CD14-positive monocyte (primary cell): ENCODE measurements at regions not wholly inside any gene's neighbourhood (a gene's known extent, or its start where the extent isn't known, plus 50 kb on each side); places are given as distances from the start of the nearest gene placed in this dataset.

Experiments
- DNase-seq, 3 donors: peaks; one replicate each; pipeline ENCODE4 v3.0.0-alpha.2; 2011 to 2022
- H2AFZ ChIP-seq: 2 replicates; pipeline ENCODE4 v1.6.0; 2012; ENCODE audit warnings: mild to moderate bottlenecking, low read depth, low read length, inconsistent platforms; ENCODE audit not compliant: insufficient read depth, poor library complexity, severe bottlenecking
- H3K27ac ChIP-seq, 2 donors: 1 replicate in 1 of 2; 2 replicates in 1 of 2; pipeline ENCODE4 v1.5.1; 2012 to 2013; ENCODE audit warnings: low read length in 2 of 2, control low read depth in 1 of 2, inconsistent platforms in 1 of 2, low read depth in 1 of 2, mild to moderate bottlenecking in 1 of 2
- H3K27me3 ChIP-seq, 2 donors: one replicate each; pipeline versions ENCODE4 v1.6.0 to v1.6.1; 2011 to 2013; ENCODE audit warnings: low read length in 2 of 2; ENCODE audit not compliant: control insufficient read depth in 2 of 2, insufficient read depth in 2 of 2
- H3K36me3 ChIP-seq, 2 donors: replicated peaks in 1 of 2; 1 replicate in 1 of 2; 2 replicates in 1 of 2; pipeline versions ENCODE4 v1.5.1 to v1.6.1; 2012 to 2013; ENCODE audit warnings: low read length in 2 of 2, control low read depth in 1 of 2, inconsistent platforms in 1 of 2, mild to moderate bottlenecking in 1 of 2; ENCODE audit not compliant: insufficient read depth in 2 of 2, control insufficient read depth in 1 of 2
- H3K4me1 ChIP-seq, 2 donors: 1 replicate in 1 of 2; 2 replicates in 1 of 2; pipeline versions ENCODE4 v1.5.1 to v1.6.1; 2012 to 2013; ENCODE audit warnings: low read length in 2 of 2, control low read depth in 1 of 2, inconsistent platforms in 1 of 2, mild to moderate bottlenecking in 1 of 2, moderate library complexity in 1 of 2; ENCODE audit not compliant: insufficient read depth in 2 of 2, control insufficient read depth in 1 of 2
- H3K4me2 ChIP-seq: replicated peaks from 2 replicates; pipeline ENCODE3; 2012; ENCODE audit warnings: low read length, moderate library complexity, mild to moderate bottlenecking; ENCODE audit not compliant: poor library complexity, severe bottlenecking; ENCODE audit errors: extremely low read depth
- H3K4me3 ChIP-seq, 3 experiments: fragments of 200-600 bp in 1 of 3; sonication (generic) in 1 of 3; replicated peaks in 1 of 3; 1 replicate in 2 of 3; 2 replicates in 1 of 3; pipeline ENCODE4 v1.5.1; 2011 to 2013; ENCODE audit warnings: low read length in 3 of 3, mild to moderate bottlenecking in 3 of 3, control low read depth in 2 of 3, low read depth in 2 of 3, inconsistent platforms in 1 of 3, moderate library complexity in 1 of 3
- H3K79me2 ChIP-seq: 2 replicates; pipeline ENCODE4 v1.6.0; 2012; ENCODE audit warnings: mild to moderate bottlenecking, control low read depth, inconsistent platforms, low read length, moderate library complexity; ENCODE audit not compliant: insufficient read depth
- H3K9ac ChIP-seq: 2 replicates; pipeline ENCODE4 v1.6.0; 2017; ENCODE audit warnings: low read length, mild to moderate bottlenecking; ENCODE audit not compliant: insufficient read depth, poor library complexity, severe bottlenecking
- H3K9me3 ChIP-seq, 2 donors: replicated peaks in 1 of 2; 1 replicate in 1 of 2; 2 replicates in 1 of 2; pipeline versions ENCODE4 v1.5.1 to v1.6.1; 2012 to 2013; ENCODE audit warnings: low read length in 2 of 2, control low read depth in 1 of 2; ENCODE audit not compliant: control insufficient read depth in 1 of 2, insufficient read depth in 1 of 2
- H4K20me1 ChIP-seq: 2 replicates; pipeline ENCODE4 v1.6.0; 2012; ENCODE audit warnings: mild to moderate bottlenecking, low read length, control low read depth, moderate library complexity; ENCODE audit not compliant: insufficient read depth
- H3K27ac Mint-ChIP-seq, 7 donors: one replicate each; pipeline ENCODE4 v1.8.0; 2020; ENCODE audit warnings: mild to moderate bottlenecking in 7 of 7, mixed read lengths in 7 of 7, moderate library complexity in 6 of 7, inconsistent platforms in 2 of 7
- H3K27me3 Mint-ChIP-seq, 3 donors: one replicate each; pipeline ENCODE4 v1.8.0; 2021 to 2022; ENCODE audit warnings: low read depth in 3 of 3, mild to moderate bottlenecking in 3 of 3, mixed read lengths in 3 of 3, moderate library complexity in 3 of 3, inconsistent platforms in 1 of 3
- H3K36me3 Mint-ChIP-seq, 2 donors: one replicate each; pipeline ENCODE4 v1.8.0; 2020; ENCODE audit warnings: mixed read lengths in 2 of 2, inconsistent platforms in 1 of 2, mild to moderate bottlenecking in 1 of 2
- H3K4me1 Mint-ChIP-seq: one replicate; pipeline ENCODE4 v1.8.0; 2020; ENCODE audit warnings: mild to moderate bottlenecking, mixed read lengths
- H3K4me3 Mint-ChIP-seq, 2 donors: one replicate each; pipeline ENCODE4 v1.8.0; 2020; ENCODE audit warnings: mild to moderate bottlenecking in 2 of 2, mixed read lengths in 2 of 2, moderate library complexity in 1 of 2
- H3K9me3 Mint-ChIP-seq, 7 donors: one replicate each; pipeline ENCODE4 v1.8.0; 2020 to 2022; ENCODE audit warnings: mixed read lengths in 7 of 7, mild to moderate bottlenecking in 6 of 7, moderate library complexity in 6 of 7, inconsistent platforms in 2 of 7
- CTCF ChIP-seq: fragments of 200-600 bp; IDR thresholded peaks from one replicate; pipeline ENCODE4 v1.8.0; 2022; ENCODE audit warnings: antibody characterized with exemption, mild to moderate bottlenecking
- WGBS: methylation state at CpG from one replicate; pipeline ENCODE4 v1.1.5; 2013; ENCODE audit warnings: missing lambda C conversion rate; ENCODE audit not compliant: insufficient coverage; 5-methylcytosine and 5-hydroxymethylcytosine counted together
- intact Hi-C, 2 donors: fragments of 100-400 bp; cut with micrococcal nuclease; formaldehyde crosslinking; loops; one replicate each; pipeline versions ENCODE4 v1.15.0 to v1.15.1; 2023

GRCh38 chr18:25732862-25733261 is 357.6 kb downstream of the SS18 start:
- H3K9me3 Mint-ChIP-seq: peaks cover 2 to 14% (median 4%) of the 10 kb centered on the region in 7 donors
- H3K27me3 Mint-ChIP-seq: peaks cover 0 to 2% (median 2%) of the 10 kb centered on the region in 3 donors
- no peak overlapping the region for H3K4me2 ChIP-seq
- TF ChIP-seq CTCF: no peak
- H3K4me3 ChIP-seq: no peak overlapping the region
- H2AFZ ChIP-seq: no peak overlapping the region
- H3K27me3 ChIP-seq: no peaks in the 10 kb centered on the region
- no peak overlapping the region for H3K9ac ChIP-seq
- no peaks in the 10 kb centered on the region for H3K4me1 Mint-ChIP-seq
- WGBS: no CpG with 5 or more reads among the region's 2 CpGs
- H3K4me3 Mint-ChIP-seq: no peak overlapping the region
- intact Hi-C loops: no loop called here
- no peak overlapping the region for H3K27ac Mint-ChIP-seq
- no peak for DNase-seq
- H3K27ac ChIP-seq: no peak overlapping the region
- no peaks in the 10 kb centered on the region for H3K79me2 ChIP-seq
- no peaks in the 10 kb centered on the region for H4K20me1 ChIP-seq
- H3K9me3 ChIP-seq: peaks cover 0 to 5% of the 10 kb centered on the region in 2 donors
- no peaks in the 10 kb centered on the region for H3K4me1 ChIP-seq
- H3K36me3 ChIP-seq: no peaks in the 10 kb centered on the region
- H3K36me3 Mint-ChIP-seq: no peaks in the 10 kb centered on the region

DNA sequence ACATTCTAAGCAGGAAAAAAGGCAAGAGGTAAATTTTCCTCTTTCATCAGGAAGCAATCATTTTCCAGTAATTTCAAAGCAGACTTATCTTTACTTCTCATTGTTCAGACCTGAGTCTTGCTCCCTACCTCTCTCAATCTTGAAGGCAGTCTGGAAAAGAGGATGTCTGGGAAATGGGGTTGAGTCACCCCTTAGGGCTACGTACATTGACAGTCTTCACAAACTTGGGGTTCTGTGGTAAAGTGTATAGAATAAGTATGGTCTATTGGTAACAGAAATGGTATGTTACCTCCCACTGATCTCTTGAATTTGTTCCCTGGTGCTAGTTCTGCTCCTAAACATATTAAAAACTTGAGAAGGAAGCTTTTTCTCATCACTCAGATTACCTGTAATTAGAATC is 361.3 kb downstream of the SS18 start:
- H3K27me3 Mint-ChIP-seq: peaks cover 2 to 4% (median 2%) of the 10 kb centered on the region in 3 donors
- H3K4me3 Mint-ChIP-seq: no peak overlapping the region
- Histone ChIP-seq H3K9me3 (peaks cover 0 to 5% of the 10 kb centered on the region in 2 donors), H3K4me1 (no peaks in the 10 kb centered on the region), H3K4me3 (no peak overlapping the region), H3K79me2 (no peaks in the 10 kb centered on the region), H3K27ac (no peak overlapping the region), H2AFZ (no peak overlapping the region), H3K9ac (no peak overlapping the region), H3K36me3 (no peaks in the 10 kb centered on the region), H3K4me2 (no peak overlapping the region), H4K20me1 (no peaks in the 10 kb centered on the region), H3K27me3 (no peaks in the 10 kb centered on the region)
- H3K36me3 Mint-ChIP-seq: no peaks in the 10 kb centered on the region
- no peak for DNase-seq
- peak overlapping the region in 1 of 7 donors; percentile 4 for H3K27ac Mint-ChIP-seq
- no peak for TF ChIP-seq CTCF
- intact Hi-C loops: no loop called here
- WGBS: no CpG with 5 or more reads among the region's 1 CpG
- no peaks in the 10 kb centered on the region for H3K4me1 Mint-ChIP-seq
- H3K9me3 Mint-ChIP-seq: peaks cover 2 to 10% (median 4%) of the 10 kb centered on the region in 7 donors
